IPS-NIHi11 (cell line): ENCODE measurements at regions not wholly inside any gene's neighbourhood (a gene's known extent, or its start where the extent isn't known, plus 50 kb on each side); places are given as distances from the start of the nearest gene placed in this dataset.
"Not testable (repeated sequence)": the region's sequence is repeated elsewhere in the genome, so short reads cannot be mapped to it uniquely, and the experiment has no call there.

ENCODE experiments used
- DNase-seq: peaks from one replicate; pipeline ENCODE4 v3.0.0; 2012; ENCODE audit warnings: mixed read lengths, low spot score

- DNase-seq: not testable (repeated sequence)
These were observed 182.3 kb upstream of the DAAM1 start for GRCh38 chr14:59006179-59006578.

- no peak for DNase-seq
These were observed 178.5 kb upstream of the DAAM1 start for GRCh38 chr14:59009967-59010366.

GRCh38 chr14:59013672-59014298 is 174.7 kb upstream of the DAAM1 start:
- DNase-seq: no peak

- no peak for DNase-seq
These were observed 173.0 kb upstream of the DAAM1 start for GRCh38 chr14:59015482-59015881.

- no peak for DNase-seq
These were observed 171.0 kb upstream of the DAAM1 start for GRCh38 chr14:59017285-59017965.

- no peak for DNase-seq
These were observed 170.0 kb upstream of the DAAM1 start for GRCh38 chr14:59018460-59018859.

GRCh38 chr14:59018978-59019377 is 169.5 kb upstream of the DAAM1 start:
- DNase-seq: no peak

GRCh38 chr14:59020382-59020781 is 168.1 kb upstream of the DAAM1 start:
- no peak for DNase-seq

- no peak for DNase-seq
These were observed 166.3 kb upstream of the DAAM1 start for GRCh38 chr14:59022144-59022543.

GRCh38 chr14:59026081-59026480 is 162.4 kb upstream of the DAAM1 start:
- no peak for DNase-seq

GRCh38 chr14:59026640-59027039 is 161.8 kb upstream of the DAAM1 start:
- not testable (repeated sequence) for DNase-seq

- peak; percentile 65 for DNase-seq
These were observed 159.8 kb upstream of the DAAM1 start for GRCh38 chr14:59028476-59029202.

GRCh38 chr14:59032826-59033225 is 155.6 kb upstream of the DAAM1 start:
- DNase-seq: no peak

GRCh38 chr14:59036134-59036533 is 152.3 kb upstream of the DAAM1 start:
- DNase-seq: no peak

- no peak for DNase-seq
These were observed 151.4 kb upstream of the DAAM1 start for GRCh38 chr14:59037086-59037485.

GRCh38 chr14:59037620-59038019 is 150.8 kb upstream of the DAAM1 start:
- no peak for DNase-seq

- no peak for DNase-seq
These were observed 149.7 kb upstream of the DAAM1 start for GRCh38 chr14:59038746-59039145.

- DNase-seq: no peak
These were observed 147.2 kb upstream of the DAAM1 start for GRCh38 chr14:59041308-59041707.

- DNase-seq: no peak
These were observed 143.8 kb upstream of the DAAM1 start for GRCh38 chr14:59044707-59045106.

- no peak for DNase-seq
These were observed 141.7 kb upstream of the DAAM1 start for GRCh38 chr14:59046746-59047145.

GRCh38 chr14:59055006-59055405 is 133.5 kb upstream of the DAAM1 start:
- DNase-seq: no peak

- peak; percentile 62 for DNase-seq
These were observed 132.9 kb upstream of the DAAM1 start for GRCh38 chr14:59055439-59056045.

GRCh38 chr14:59057551-59057950 is 130.9 kb upstream of the DAAM1 start:
- no peak for DNase-seq
